ENCODE measurements at regions not wholly inside any gene's neighbourhood (a gene's known extent, or its start where the extent isn't known, plus 50 kb on each side); places are given as distances from the start of the nearest gene placed in this dataset.

- no peak for TF ChIP-seq POLR2A (IDR thresholded peaks at IDR 0.05)
- no peak for TF ChIP-seq CTCF (IDR thresholded peaks at IDR 0.05)
- no peak for TF ChIP-seq EP300 (IDR thresholded peaks at IDR 0.05)
Measured at GRCh38 chr5:163339148-163339547, 98.2 kb upstream of the CCNG1 start.
